ENCODE measurements at regions not wholly inside any gene's neighbourhood (a gene's known extent, or its start where the extent isn't known, plus 50 kb on each side); places are given as distances from the start of the nearest gene placed in this dataset.

DNA sequence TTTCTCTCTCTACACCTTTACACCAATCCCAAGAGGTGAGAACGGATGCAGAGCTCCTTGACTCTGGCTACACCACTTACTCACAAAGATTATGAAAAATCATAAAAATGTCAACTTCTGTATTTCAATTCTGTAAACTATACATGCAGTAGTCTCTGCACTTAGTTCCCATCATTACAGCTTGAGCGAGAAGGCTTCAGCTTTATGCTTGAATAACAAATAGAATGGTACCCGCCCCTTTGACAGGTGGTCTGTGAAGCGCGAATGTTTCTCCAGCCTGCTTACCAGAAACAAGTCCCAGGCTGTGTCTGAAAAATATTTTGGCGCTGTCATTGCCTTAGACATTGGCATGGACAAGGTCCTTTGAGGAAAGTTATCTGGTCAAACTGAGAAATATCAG, 562.4 kb upstream of the CLINT1 start:
- no peak overlapping the region for H3K4me3 Mint-ChIP-seq (ENCODE audit: unreplicated experiment)
- no peaks in the 10 kb centered on the region for H3K9me3 Mint-ChIP-seq (ENCODE audit: low read depth)
- peaks cover 25% of the 10 kb centered on the region for H3K4me1 Mint-ChIP-seq (ENCODE audit: low read depth)
- H3K27me3 Mint-ChIP-seq (ENCODE audit: low read depth): no peaks in the 10 kb centered on the region
- H3K27ac Mint-ChIP-seq (ENCODE audit: unreplicated experiment): no peak overlapping the region
- no peaks in the 10 kb centered on the region for H3K36me3 Mint-ChIP-seq (ENCODE audit: low read depth)
- no peak for DNase-seq (ENCODE audit: low spot score)
- TF ChIP-seq, protein P1, sequence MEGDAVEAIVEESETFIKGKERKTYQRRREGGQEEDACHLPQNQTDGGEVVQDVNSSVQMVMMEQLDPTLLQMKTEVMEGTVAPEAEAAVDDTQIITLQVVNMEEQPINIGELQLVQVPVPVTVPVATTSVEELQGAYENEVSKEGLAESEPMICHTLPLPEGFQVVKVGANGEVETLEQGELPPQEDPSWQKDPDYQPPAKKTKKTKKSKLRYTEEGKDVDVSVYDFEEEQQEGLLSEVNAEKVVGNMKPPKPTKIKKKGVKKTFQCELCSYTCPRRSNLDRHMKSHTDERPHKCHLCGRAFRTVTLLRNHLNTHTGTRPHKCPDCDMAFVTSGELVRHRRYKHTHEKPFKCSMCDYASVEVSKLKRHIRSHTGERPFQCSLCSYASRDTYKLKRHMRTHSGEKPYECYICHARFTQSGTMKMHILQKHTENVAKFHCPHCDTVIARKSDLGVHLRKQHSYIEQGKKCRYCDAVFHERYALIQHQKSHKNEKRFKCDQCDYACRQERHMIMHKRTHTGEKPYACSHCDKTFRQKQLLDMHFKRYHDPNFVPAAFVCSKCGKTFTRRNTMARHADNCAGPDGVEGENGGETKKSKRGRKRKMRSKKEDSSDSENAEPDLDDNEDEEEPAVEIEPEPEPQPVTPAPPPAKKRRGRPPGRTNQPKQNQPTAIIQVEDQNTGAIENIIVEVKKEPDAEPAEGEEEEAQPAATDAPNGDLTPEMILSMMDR (IDR thresholded peaks at IDR 0.05): no peak

DNA sequence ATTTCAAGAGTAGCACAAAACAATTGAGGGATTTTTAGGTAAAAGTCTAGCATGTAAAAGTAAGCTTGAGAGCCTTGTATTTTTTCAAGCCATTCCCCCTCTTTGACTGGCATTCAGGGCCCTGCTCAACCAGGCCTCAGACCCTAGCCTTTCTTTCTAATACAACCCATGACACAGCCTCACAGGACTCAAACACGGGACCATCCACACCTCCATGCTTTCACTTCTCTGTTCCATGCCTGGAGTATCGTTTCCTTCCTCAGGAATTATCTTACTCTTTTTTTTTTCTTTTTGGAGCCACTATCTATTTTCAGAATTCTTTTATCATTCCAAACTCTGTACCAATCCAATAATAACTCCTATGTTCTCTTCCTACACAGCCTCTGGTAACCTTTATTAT, 560.2 kb upstream of the CLINT1 start:
- Mint-ChIP-seq H3K27me3 (ENCODE audit: low read depth) (no peaks in the 10 kb centered on the region), H3K9me3 (ENCODE audit: low read depth) (no peaks in the 10 kb centered on the region), H3K27ac (ENCODE audit: unreplicated experiment) (no peak overlapping the region), H3K4me1 (ENCODE audit: low read depth) (peaks cover 39% of the 10 kb centered on the region), H3K36me3 (ENCODE audit: low read depth) (no peaks in the 10 kb centered on the region), H3K4me3 (ENCODE audit: unreplicated experiment) (no peak overlapping the region)
- DNase-seq (ENCODE audit: low spot score): no peak
- TF ChIP-seq, protein P1 (IDR thresholded peaks at IDR 0.05): no peak

DNA sequence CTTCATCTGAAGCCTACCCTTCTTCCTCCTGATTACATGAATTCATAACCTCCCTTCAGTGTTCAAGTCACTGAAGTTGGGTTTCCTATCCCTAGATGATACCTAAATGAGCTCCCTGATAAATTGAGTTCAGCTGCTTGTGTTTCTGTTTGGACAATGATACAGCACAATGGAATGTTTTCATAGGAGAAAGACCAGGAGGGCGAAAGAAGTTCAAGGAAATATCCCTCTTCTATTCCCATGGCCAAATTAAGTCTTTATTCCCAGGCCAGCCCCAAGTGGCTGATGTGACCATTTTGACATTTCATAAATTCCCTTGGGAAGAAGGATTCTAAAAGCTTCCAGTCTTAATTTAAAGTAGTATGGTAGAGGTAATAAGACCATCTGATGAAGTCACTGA, 555.8 kb upstream of the CLINT1 start:
- H3K36me3 Mint-ChIP-seq (ENCODE audit: low read depth): no peaks in the 10 kb centered on the region
- H3K27ac Mint-ChIP-seq (ENCODE audit: unreplicated experiment): peak overlapping the region; percentile 2
- H3K27me3 Mint-ChIP-seq (ENCODE audit: low read depth): no peaks in the 10 kb centered on the region
- TF ChIP-seq, protein P1 (IDR thresholded peaks at IDR 0.05): no peak
- DNase-seq (ENCODE audit: low spot score): no peak
- no peaks in the 10 kb centered on the region for H3K9me3 Mint-ChIP-seq (ENCODE audit: low read depth)
- peaks cover 38% of the 10 kb centered on the region for H3K4me1 Mint-ChIP-seq (ENCODE audit: low read depth)
- no peak overlapping the region for H3K4me3 Mint-ChIP-seq (ENCODE audit: unreplicated experiment)

DNA sequence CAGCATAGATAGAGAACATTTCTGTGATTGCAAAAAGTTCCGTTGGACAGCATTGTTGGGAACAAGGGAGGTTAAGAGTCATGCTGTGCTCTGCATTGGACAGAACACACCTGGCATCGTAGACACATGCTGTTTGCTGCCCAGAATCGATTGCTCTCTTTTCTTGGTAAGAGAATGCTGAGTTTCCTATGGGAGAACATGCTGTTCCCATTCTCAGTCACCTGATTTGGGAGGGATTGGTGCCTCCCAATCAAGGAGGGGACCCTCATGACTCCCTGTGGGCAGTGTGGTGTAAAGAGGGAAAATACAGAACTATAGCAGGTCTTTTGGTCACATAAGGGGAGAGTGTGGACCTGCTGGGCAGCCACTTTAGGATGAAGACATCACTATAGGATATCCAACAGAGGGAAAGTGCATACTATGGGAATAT, 555.4 kb upstream of the CLINT1 start:
- H3K27ac Mint-ChIP-seq (ENCODE audit: unreplicated experiment): peak overlapping the region; percentile 25
- TF ChIP-seq, protein P1 (IDR thresholded peaks at IDR 0.05): no peak
- DNase-seq (ENCODE audit: low spot score): no peak
- H3K4me3 Mint-ChIP-seq (ENCODE audit: unreplicated experiment): no peak overlapping the region
- no peaks in the 10 kb centered on the region for H3K9me3 Mint-ChIP-seq (ENCODE audit: low read depth)
- H3K27me3 Mint-ChIP-seq (ENCODE audit: low read depth): no peaks in the 10 kb centered on the region
- peaks cover 38% of the 10 kb centered on the region for H3K4me1 Mint-ChIP-seq (ENCODE audit: low read depth)
- no peaks in the 10 kb centered on the region for H3K36me3 Mint-ChIP-seq (ENCODE audit: low read depth)

DNA sequence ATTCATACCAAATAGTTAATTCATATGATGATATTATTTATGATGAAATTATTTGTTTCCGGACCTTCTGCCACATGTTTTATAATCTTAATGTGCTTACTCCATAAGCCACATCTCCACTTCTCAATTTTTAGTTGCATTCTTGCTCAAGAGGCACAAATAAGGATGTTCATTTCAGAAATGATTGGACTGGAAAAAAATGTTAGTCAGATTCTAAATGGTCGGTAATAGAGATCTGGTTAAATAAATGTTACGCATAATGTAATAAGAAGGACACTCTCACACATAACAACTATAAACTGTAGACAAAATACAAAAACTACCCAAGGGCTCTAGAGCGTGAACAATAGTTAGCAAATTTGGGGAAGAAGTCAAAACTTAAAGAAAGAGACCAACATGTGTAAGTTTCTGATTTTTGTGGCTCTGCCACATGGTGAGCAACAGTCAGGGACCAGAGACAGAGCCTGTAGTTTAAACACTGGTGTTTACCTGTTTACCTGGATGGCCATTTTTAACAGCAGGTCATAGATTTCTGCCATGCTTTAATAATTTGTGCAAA, 554.3 kb upstream of the CLINT1 start:
- TF ChIP-seq, protein P1 (IDR thresholded peaks at IDR 0.05): no peak
- DNase-seq (ENCODE audit: low spot score): no peak
- H3K4me1 Mint-ChIP-seq (ENCODE audit: low read depth): peaks cover 38% of the 10 kb centered on the region
- H3K27me3 Mint-ChIP-seq (ENCODE audit: low read depth): no peaks in the 10 kb centered on the region
- H3K36me3 Mint-ChIP-seq (ENCODE audit: low read depth): no peaks in the 10 kb centered on the region
- H3K27ac Mint-ChIP-seq (ENCODE audit: unreplicated experiment): no peak overlapping the region
- H3K9me3 Mint-ChIP-seq (ENCODE audit: low read depth): no peaks in the 10 kb centered on the region
- no peak overlapping the region for H3K4me3 Mint-ChIP-seq (ENCODE audit: unreplicated experiment)
